GM20000 (cell line): ENCODE measurements at regions not wholly inside any gene's neighbourhood (a gene's known extent, or its start where the extent isn't known, plus 50 kb on each side); places are given as distances from the start of the nearest gene placed in this dataset.

Experiments used
- DNase-seq: peaks from one replicate; pipeline ENCODE4 v3.0.0; 2012; ENCODE audit warnings: low spot score
- TF ChIP-seq, protein P1 (sequence below): IDR thresholded peaks from 2 replicates; pipeline ENCODE4 v1.5.1; 2012; ENCODE audit warnings: mild to moderate bottlenecking, control low read depth; ENCODE audit errors: extremely low read depth, missing control alignments

DNA sequence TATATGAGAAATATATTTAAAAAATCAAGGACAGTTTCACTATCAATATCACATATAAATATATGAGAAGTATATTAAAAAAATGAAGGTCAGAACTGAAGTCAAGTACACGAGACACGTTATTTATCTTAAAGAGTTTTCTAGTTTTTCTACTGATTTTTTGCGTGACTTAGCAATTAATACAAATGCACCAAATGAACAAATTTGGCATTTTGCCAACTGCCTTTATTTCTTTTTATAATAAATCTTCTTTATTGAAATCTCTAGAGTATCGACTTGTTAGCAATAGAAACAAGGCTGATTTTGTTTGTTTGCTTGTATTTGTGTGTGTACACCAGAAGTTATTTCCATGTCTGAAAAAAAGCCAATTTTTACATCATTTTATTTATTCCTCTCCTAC lies 1684.7 kb upstream of the RAG2 start:
- DNase-seq: no peak
- TF ChIP-seq, protein P1, sequence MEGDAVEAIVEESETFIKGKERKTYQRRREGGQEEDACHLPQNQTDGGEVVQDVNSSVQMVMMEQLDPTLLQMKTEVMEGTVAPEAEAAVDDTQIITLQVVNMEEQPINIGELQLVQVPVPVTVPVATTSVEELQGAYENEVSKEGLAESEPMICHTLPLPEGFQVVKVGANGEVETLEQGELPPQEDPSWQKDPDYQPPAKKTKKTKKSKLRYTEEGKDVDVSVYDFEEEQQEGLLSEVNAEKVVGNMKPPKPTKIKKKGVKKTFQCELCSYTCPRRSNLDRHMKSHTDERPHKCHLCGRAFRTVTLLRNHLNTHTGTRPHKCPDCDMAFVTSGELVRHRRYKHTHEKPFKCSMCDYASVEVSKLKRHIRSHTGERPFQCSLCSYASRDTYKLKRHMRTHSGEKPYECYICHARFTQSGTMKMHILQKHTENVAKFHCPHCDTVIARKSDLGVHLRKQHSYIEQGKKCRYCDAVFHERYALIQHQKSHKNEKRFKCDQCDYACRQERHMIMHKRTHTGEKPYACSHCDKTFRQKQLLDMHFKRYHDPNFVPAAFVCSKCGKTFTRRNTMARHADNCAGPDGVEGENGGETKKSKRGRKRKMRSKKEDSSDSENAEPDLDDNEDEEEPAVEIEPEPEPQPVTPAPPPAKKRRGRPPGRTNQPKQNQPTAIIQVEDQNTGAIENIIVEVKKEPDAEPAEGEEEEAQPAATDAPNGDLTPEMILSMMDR: no peak

DNA sequence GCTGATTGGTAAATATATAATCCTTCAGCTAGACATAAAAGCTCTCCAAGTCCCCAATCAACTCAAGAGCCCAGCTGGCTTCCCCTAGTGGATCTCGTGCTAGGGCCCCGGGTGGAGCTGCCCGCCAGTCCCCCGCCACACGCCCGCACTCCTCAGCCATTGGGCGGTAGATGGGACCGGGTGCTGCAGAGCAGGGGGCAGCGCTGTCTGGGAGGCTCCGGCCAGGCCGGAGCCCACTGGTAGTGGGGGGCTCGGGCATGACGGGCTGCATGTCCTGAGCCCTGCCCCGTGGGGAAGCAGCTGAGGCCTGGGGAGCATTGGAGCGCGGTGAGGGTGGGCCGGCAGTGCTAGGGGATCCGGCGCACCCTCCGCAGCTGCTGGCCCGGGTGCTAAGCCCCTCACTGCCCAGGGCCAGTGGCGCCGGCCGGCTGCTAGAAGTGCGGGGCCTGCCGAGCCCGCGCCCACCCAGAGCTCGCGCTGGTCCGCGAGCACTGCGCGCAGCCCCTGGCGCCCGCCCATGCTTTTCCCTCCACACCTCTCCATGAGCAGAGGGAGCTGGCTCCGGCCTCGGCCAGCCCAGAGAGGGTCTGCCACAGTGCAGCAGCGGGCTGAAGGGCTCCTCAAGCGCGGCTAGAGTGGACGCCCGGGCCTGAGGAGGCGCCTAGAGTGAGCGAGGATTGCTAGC lies 1680.6 kb upstream of the RAG2 start:
- TF ChIP-seq, protein P1: no peak
- DNase-seq: no peak

DNA sequence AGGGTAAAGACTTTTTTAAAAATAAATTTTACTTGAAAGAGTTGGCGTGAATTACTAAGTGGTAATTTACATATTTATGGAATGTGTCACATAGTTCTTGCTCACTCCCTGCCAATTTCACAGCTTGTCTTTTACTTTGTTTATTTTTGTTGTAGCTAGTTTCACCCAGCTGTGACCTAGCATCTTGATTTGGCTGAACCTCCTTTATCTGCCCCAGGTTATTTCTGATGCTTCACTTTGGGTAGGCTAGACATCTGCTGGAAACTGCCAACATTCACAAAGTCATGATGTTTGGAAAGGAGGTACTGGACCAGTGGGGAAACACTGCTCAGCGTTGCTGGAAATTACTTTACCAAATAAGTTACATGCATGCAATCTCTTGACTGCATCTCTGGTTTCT lies 1676.0 kb upstream of the RAG2 start:
- TF ChIP-seq, protein P1: no peak
- DNase-seq: no peak

DNA sequence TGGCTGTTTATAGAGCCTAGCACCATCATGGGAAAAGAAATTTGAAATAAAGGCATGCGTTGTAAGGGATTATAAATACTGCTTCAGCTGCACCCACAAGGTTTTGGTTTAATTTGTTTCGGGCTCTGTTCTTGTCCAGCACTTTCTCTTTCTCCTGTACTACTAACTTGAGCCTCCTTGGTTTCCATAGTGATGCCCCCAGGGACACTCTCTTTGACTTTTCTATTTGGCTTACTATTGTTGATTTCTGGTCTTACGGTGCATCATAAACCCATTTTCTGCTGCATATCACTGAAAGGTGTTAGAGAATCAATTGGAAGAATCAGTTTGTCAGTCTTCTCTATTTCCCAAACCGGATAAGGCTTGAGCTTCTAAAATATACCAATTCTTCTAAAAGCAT lies 1674.3 kb upstream of the RAG2 start:
- TF ChIP-seq, protein P1: no peak
- DNase-seq: no peak

DNA sequence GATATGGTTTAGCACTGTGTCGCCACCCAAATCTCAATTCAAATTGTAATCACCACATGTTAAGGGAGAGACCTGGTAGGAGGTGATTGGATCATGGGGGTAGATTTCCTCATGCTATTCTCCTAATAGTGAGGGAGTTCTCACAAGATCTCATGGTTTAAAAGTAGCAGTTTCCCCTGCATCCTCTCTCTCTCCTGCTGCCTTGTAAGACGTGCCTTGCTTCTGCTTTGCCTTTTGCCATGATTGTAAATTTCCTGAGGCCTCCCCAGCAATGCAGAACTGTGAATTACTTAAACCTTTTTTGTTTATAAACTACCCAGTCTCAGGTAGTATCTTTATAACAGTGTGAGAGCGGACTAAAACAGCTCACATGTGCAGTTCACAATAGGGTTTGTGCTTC lies 1668.7 kb upstream of the RAG2 start:
- TF ChIP-seq, protein P1: no peak
- no peak for DNase-seq

DNA sequence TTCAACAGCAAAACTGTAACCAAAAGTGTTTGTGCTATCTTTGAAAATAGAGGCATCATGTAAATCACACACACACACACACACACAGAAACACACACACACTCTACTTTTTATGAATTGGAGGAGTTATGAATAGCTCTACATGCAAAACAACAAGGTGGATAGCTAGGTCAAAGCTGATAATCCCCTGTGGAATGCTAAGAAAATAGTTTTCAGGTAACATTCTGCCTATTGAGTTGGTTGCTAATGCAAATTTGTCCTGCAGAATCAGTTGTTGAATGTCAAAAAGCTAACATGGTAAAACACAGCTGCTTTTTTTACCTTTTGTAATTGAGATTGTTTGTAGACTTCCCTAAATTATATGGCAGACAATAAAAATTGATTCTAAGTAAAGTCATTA lies 1658.4 kb upstream of the RAG2 start:
- no peak for DNase-seq
- TF ChIP-seq, protein P1: no peak

DNA sequence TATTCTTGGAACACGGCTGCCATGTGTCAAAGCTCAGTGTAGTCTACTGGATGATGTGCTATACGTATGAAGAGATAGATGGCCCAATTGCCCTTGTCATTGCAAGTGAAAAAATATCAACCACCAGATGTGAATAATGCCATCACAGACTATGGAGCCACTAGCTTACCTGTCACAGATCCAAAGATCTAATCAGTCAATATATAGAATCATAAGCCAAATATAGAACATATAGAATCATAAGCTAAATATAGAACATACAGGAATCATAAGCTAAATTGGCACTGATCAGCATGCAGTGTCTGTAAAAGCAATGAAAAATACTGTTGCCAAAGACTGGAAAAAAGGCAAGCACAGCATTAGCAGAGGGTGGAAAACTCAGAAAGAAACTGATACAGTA lies 1656.9 kb upstream of the RAG2 start:
- TF ChIP-seq, protein P1: no peak
- no peak for DNase-seq
